HepG2 (cell line): ENCODE measurements at regions not wholly inside any gene's neighbourhood (a gene's known extent, or its start where the extent isn't known, plus 50 kb on each side); places are given as distances from the start of the nearest gene placed in this dataset.

ENCODE experiments used
- BRF2 ChIP-seq: sonication (generic); formaldehyde crosslinking; IDR thresholded peaks from 2 replicates; pipeline ENCODE4 v1.8.1; 2022; ENCODE audit warnings: mild to moderate bottlenecking, missing genetic modification reagents
- CENPBD1 ChIP-seq: sonication (generic); formaldehyde crosslinking; IDR thresholded peaks from 2 replicates; pipeline ENCODE4 v1.8.0; 2022; ENCODE audit warnings: missing genetic modification reagents, low read depth, mild to moderate bottlenecking, borderline replicate concordance
- CENPT ChIP-seq: sonication (generic); formaldehyde crosslinking; IDR thresholded peaks from 2 replicates; pipeline ENCODE4 v1.8.0; 2022; ENCODE audit warnings: low read depth, mild to moderate bottlenecking, moderate library complexity, missing genetic modification reagents
- HMG20B ChIP-seq: conservative IDR thresholded peaks from 2 replicates; pipeline ENCODE4 v1.6.1; 2016; ENCODE audit warnings: missing genetic modification reagents, missing compliant biosample characterization
- MAZ ChIP-seq, 2 experiments: sonication (generic) in 1 of 2; formaldehyde crosslinking in 1 of 2; IDR thresholded peaks; 2 replicates each; pipeline versions ENCODE4 v1.5.0 to v1.6.1; 2012 to 2020; ENCODE audit warnings: low read depth in 2 of 2, mild to moderate bottlenecking in 2 of 2, borderline replicate concordance in 1 of 2, improper control_type of control experiment in 1 of 2, low read length in 1 of 2, missing genetic modification reagents in 1 of 2, moderate library complexity in 1 of 2
- NR3C1 ChIP-seq: sonication (generic); formaldehyde crosslinking; IDR thresholded peaks from 2 replicates; pipeline ENCODE4 v1.4.0; 2020; ENCODE audit warnings: missing genetic modification reagents
- PHF8 ChIP-seq: sonication (generic); formaldehyde crosslinking; IDR thresholded peaks from 2 replicates; pipeline ENCODE4 v1.5.0; 2020; ENCODE audit warnings: missing genetic modification reagents
- POGK ChIP-seq: sonication (generic); formaldehyde crosslinking; conservative IDR thresholded peaks from 2 replicates; pipeline ENCODE4 v1.8.0; 2022; ENCODE audit warnings: mild to moderate bottlenecking, moderate library complexity, missing genetic modification reagents
- PTBP1 ChIP-seq: fragments of 200-400 bp; formaldehyde crosslinking; IDR thresholded peaks from 2 replicates; pipeline ENCODE4 v1.6.1; 2018; ENCODE audit warnings: low read length, low read depth; ENCODE audit not compliant: poor library complexity, severe bottlenecking
- RNF2 ChIP-seq: fragments of 450-650 bp; conservative IDR thresholded peaks from 2 replicates; pipeline ENCODE4 v1.6.1; 2016; ENCODE audit warnings: low read depth
- STAG1 ChIP-seq: sonication (generic); formaldehyde crosslinking; IDR thresholded peaks from 2 replicates; pipeline ENCODE4 v1.4.0; 2020; ENCODE audit warnings: missing genetic modification reagents
- TCF7L2 ChIP-seq: IDR thresholded peaks from 2 replicates; pipeline ENCODE4 v1.6.1; 2011; ENCODE audit warnings: mild to moderate bottlenecking, low read depth, low read length, moderate library complexity
- WIZ ChIP-seq: sonication (generic); formaldehyde crosslinking; IDR thresholded peaks from 2 replicates; pipeline ENCODE4 v1.5.1; 2020; ENCODE audit warnings: mild to moderate bottlenecking, missing genetic modification reagents
- YY1 ChIP-seq: IDR thresholded peaks from 2 replicates; pipeline ENCODE4 v1.6.1; 2011; ENCODE audit warnings: low read length, low read depth, moderate library complexity, mild to moderate bottlenecking; ENCODE audit not compliant: insufficient read depth, insufficient replicate concordance
- ZFP36 ChIP-seq: fragments of 150-350 bp; IDR thresholded peaks from 2 replicates; pipeline ENCODE4 v1.6.1; 2018; ENCODE audit warnings: borderline replicate concordance, low read length, low read depth; ENCODE audit not compliant: partially characterized antibody
- ZNF101 ChIP-seq: sonication (generic); formaldehyde crosslinking; IDR thresholded peaks from 2 replicates; pipeline ENCODE4 v1.4.0; 2020; ENCODE audit warnings: mild to moderate bottlenecking, low read depth, missing genetic modification reagents, borderline replicate concordance
- ZNF17 ChIP-seq: sonication (generic); formaldehyde crosslinking; IDR thresholded peaks from 2 replicates; pipeline ENCODE4 v1.5.0; 2020; ENCODE audit warnings: mild to moderate bottlenecking, missing genetic modification reagents
- ZNF292 ChIP-seq: sonication (generic); formaldehyde crosslinking; IDR thresholded peaks from 2 replicates; pipeline ENCODE4 v1.8.1; 2022; ENCODE audit warnings: mild to moderate bottlenecking, low read depth, missing genetic modification reagents, borderline replicate concordance
- ZNF335 ChIP-seq: sonication (generic); formaldehyde crosslinking; IDR thresholded peaks from 2 replicates; pipeline ENCODE4 v1.4.0; 2020; ENCODE audit warnings: missing genetic modification reagents
- ZNF350 ChIP-seq: sonication (generic); formaldehyde crosslinking; IDR thresholded peaks from 2 replicates; pipeline ENCODE4 v1.4.0; 2020; ENCODE audit warnings: mild to moderate bottlenecking, low read depth, missing genetic modification reagents, borderline replicate concordance
- ZNF496 ChIP-seq: sonication (generic); formaldehyde crosslinking; IDR thresholded peaks from 2 replicates; pipeline ENCODE4 v1.8.1; 2023; ENCODE audit warnings: mild to moderate bottlenecking, moderate library complexity, missing genetic modification reagents; ENCODE audit not compliant: insufficient replicate concordance
- ZNF501 ChIP-seq: sonication (generic); formaldehyde crosslinking; IDR thresholded peaks from 2 replicates; pipeline ENCODE4 v1.5.1; 2020; ENCODE audit warnings: mild to moderate bottlenecking, moderate library complexity, missing genetic modification reagents
- ZNF564 ChIP-seq: sonication (generic); formaldehyde crosslinking; IDR thresholded peaks from 2 replicates; pipeline ENCODE4 v1.8.1; 2023; ENCODE audit warnings: mild to moderate bottlenecking, missing genetic modification reagents
- ZNF790 ChIP-seq: sonication (generic); formaldehyde crosslinking; IDR thresholded peaks from 2 replicates; pipeline ENCODE4 v1.8.0; 2022; ENCODE audit warnings: missing genetic modification reagents, mild to moderate bottlenecking, borderline replicate concordance
- ZNF850 ChIP-seq: sonication (generic); formaldehyde crosslinking; conservative IDR thresholded peaks from 2 replicates; pipeline ENCODE4 v1.9.0; 2021; ENCODE audit warnings: mild to moderate bottlenecking, missing genetic modification reagents
- TF ChIP-seq, protein P1 (sequence below): sonication (generic); formaldehyde crosslinking; IDR thresholded peaks from 2 replicates; pipeline ENCODE4 v1.5.0; 2020; ENCODE audit warnings: missing genetic modification reagents

- no peak for TF ChIP-seq ZNF850 (CRISPR knock-in tag)
- TF ChIP-seq ZNF17 (CRISPR knock-in tag): peak; percentile 16; the same call in 1 of the 2 replicates
- no peak for TF ChIP-seq ZNF350
- TF ChIP-seq STAG1 (CRISPR knock-in tag): no peak
- TF ChIP-seq HMG20B (CRISPR knock-in tag): no peak
- no peak for TF ChIP-seq CENPT
- no peak for TF ChIP-seq TCF7L2
- TF ChIP-seq ZFP36: no peak
- TF ChIP-seq, protein P1, sequence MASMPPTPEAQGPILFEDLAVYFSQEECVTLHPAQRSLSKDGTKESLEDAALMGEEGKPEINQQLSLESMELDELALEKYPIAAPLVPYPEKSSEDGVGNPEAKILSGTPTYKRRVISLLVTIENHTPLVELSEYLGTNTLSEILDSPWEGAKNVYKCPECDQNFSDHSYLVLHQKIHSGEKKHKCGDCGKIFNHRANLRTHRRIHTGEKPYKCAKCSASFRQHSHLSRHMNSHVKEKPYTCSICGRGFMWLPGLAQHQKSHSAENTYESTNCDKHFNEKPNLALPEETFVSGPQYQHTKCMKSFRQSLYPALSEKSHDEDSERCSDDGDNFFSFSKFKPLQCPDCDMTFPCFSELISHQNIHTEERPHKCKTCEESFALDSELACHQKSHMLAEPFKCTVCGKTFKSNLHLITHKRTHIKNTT (CRISPR knock-in tag): no peak
- no peak for TF ChIP-seq ZNF564 (CRISPR knock-in tag)
- TF ChIP-seq ZNF501: no peak
- no peak for TF ChIP-seq YY1
- TF ChIP-seq ZNF292 (CRISPR knock-in tag): peak; percentile 24; the same call in 1 of the 2 replicates
- TF ChIP-seq ZNF335 (CRISPR knock-in tag): no peak
- no peak for TF ChIP-seq PHF8 (CRISPR knock-in tag)
- TF ChIP-seq RNF2: no peak
- no peak for TF ChIP-seq CENPBD1 (CRISPR knock-in tag)
- no peak for TF ChIP-seq ZNF101 (CRISPR knock-in tag)
- TF ChIP-seq NR3C1 (CRISPR knock-in tag): no peak
- no peak for TF ChIP-seq POGK
- TF ChIP-seq ZNF790 (CRISPR knock-in tag): no peak
- no peak for TF ChIP-seq WIZ (CRISPR knock-in tag)
- TF ChIP-seq ZNF496 (CRISPR knock-in tag): no peak
- no peak for TF ChIP-seq MAZ (IDR thresholded peaks at IDR 0.05; ENCODE audit: borderline replicate concordance, low read depth, low read length)
- TF ChIP-seq MAZ (CRISPR knock-in tag; IDR thresholded peaks at IDR 0.05; ENCODE audit: low read depth): no peak
- no peak for TF ChIP-seq BRF2 (CRISPR knock-in tag)
- no peak for TF ChIP-seq PTBP1
Observed at GRCh38 chr20:50371878-50372769, 138.1 kb upstream of the PTPN1 start (continued).
